Activated CD8-positive, alpha-beta memory T cell treated with anti-CD3 and anti-CD28 coated beads for 1 hour (primary cell): ENCODE measurements at regions not wholly inside any gene's neighbourhood (a gene's known extent, or its start where the extent isn't known, plus 50 kb on each side); places are given as distances from the start of the nearest gene placed in this dataset.

Experiments
- DNase-seq, 2 donors: peaks; one replicate each; pipeline ENCODE4 v3.0.0-alpha.2; 2020; ENCODE audit warnings: low read depth in 1 of 2; ENCODE audit errors: extremely low read depth in 1 of 2

GRCh38 chr11:129590030-129590752, 214.5 kb downstream of the BARX2 start:
- no peak for DNase-seq

DNA sequence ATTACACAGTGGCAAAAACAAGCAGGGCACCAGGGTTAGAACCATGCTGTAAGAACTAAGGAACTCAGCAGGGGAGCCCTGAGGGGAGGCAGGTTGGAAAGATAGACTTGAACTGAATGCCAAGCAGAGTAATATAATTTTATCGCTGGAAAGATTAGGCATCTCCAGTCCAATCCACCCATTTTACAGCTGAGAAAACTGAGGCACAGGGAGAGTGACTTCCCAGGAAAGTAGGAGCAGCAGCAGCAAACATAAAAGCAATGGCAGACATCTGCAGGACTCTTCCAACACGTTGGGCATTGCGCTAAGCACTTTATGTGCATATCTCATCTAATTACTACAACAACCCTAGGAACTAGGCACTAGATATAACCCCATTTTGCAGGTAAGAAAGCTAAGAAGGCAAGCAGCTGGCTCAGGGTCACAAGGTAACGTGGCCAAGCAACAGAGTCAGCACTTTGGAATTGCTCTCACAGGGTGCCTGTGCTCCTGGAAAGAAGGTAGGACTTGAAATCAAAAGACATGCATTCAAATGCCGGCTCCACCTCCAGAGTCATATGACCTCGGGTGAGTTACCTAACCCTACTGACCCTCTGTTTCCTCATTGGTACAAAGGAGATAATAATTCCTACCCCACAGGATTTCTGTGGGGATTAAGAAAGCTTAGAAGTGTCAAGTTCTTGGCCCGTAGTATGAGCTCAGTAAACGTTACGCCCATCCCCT, 215.3 kb downstream of the BARX2 start:
- DNase-seq: no peak

DNA sequence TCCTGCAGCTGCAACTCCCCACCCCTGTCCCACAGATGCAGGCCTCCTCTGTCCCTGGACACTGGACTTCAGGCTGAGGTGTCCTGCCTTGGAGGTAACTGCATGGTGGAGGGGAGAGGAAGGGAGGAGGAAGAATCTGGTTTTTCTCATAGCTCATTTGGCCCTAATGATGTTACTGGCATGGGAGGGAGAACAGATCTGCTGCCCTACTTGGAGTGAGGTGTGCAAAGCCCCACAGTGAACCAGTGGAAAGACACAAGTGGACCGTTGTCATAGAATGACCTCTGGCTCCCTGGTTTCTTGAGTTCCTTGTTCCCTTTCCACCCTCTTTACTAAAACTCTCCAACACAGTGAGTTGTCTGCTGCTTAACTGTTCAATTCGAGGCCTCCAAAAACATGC, 215.9 kb downstream of the BARX2 start:
- no peak for DNase-seq

DNA sequence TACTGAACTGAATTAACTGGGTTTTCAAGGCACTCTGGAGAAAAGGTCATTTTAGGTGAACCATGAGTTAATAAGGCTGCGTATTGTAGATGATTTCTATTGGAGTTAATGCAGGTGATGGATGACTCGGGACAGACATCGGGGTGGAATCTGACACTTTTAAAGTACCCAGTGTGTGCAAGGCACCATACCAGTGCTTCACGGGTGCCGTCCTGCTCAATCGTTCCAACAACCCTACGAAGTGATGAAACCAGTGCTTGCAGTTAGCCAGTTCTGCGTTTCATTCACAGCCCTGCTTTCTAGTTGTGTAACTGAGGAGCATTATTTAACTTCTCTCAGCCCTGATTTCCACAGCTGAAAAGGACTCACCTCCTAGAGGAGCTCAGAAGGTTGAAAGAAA, 216.5 kb downstream of the BARX2 start:
- DNase-seq: no peak

GRCh38 chr11:129593098-129593497, 217.4 kb downstream of the BARX2 start:
- DNase-seq: no peak

- no peak for DNase-seq
Measured at GRCh38 chr11:129595038-129595962, 219.7 kb downstream of the BARX2 start.

GRCh38 chr11:129596351-129596750, 219.3 kb upstream of the TMEM45B start:
- no peak for DNase-seq

GRCh38 chr11:129598378-129598777, 217.3 kb upstream of the TMEM45B start:
- DNase-seq: no peak

DNA sequence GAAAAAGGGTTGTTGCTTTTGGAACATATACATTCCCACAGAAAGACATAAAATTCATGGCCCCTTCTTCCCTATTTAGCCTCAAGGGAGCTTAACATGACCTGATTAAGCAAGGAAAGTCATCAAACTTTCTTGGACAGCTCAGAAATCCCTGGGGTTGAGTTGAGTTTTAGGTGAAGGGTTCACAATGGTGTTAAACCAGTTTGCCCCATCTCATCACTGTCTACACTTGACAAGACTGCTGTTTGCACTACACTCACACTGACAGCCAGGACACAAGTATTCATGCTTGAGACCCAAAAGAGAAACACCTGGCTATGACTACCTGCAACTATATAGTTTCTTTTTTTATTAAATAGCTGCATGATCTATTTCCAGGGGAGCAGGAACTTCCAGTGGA, 209.8 kb upstream of the TMEM45B start:
- no peak for DNase-seq

- no peak for DNase-seq
Measured at GRCh38 chr11:129608711-129609110, 206.9 kb upstream of the TMEM45B start.

- DNase-seq: no peak
Measured at GRCh38 chr11:129610125-129610524, 205.5 kb upstream of the TMEM45B start.

DNA sequence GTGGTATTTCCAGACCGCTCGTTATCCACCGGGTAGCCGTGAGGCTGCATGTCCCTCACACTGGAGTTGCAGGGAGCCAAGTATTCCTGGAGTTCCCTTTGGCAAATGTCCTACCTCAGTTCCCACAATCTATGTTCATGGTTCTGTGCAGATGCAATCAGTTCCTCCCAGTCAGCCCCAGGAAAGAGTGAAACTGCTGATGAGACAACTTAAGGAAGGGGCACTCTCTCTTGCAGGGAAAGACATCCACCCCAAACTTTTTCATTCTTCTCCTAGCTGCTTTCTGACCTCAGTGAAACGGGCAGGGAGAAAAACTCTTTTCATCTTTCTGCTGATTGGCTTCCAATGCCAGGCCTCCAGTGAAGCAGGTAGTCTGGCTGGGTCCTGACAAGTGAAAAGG, 205.1 kb upstream of the TMEM45B start:
- no peak for DNase-seq

DNA sequence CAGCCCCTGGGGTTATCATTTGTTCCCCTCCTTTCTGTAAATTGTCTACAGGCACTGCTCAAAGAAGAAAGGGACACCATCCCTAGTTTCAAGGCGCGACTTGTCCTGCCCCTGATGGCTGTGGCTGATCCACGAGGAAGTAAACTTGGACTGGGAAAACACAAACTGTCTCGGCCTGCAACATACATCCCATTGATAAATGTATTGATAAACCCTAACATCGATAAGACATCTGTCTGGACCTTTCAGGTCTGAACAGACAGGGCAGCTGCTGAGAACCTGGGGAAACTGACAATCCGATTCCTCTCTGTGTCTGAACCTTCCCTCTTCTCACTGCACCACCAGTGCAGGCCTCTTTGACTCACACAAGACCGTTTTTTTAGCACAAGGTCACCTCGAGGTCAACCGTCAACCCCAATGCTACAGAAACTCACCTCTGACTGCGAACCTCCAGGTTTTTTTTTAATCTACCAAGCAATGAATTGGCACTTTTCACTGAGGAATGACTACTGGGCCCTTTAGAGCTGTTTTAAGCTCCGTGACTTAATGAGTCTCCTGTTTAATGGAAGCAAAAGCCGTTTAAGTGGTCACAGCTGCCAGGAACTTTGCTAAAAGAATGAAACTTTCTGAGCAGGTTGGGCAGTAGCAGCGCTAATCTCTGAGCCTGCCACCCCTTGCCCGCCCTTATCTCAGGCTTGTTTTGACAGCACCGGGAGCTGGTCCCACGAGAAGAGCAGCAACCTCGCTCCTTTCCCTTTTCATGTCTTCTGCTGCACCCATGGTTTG, 203.8 kb upstream of the TMEM45B start:
- DNase-seq: no peak

GRCh38 chr11:129612447-129612961, 203.1 kb upstream of the TMEM45B start:
- no peak for DNase-seq

DNA sequence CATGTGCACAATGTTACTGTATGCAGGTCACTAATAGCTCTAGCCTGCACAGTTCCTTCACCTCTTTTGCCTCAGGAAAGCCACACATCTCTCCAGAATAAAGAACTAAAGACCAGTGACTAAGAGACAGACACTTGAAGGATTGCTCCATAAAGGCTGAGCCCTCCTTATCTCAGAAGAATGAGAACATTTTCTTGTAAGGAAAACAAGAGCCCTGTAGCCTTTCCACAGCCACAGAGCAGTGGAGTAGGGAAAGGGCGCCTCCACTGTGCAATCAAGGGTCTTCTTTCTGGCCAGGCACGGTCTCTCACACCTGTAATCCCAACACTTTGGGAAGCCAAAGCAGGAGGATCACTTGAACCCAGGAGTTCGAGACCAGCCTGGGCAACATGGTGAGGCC, 202.6 kb upstream of the TMEM45B start:
- no peak for DNase-seq

DNA sequence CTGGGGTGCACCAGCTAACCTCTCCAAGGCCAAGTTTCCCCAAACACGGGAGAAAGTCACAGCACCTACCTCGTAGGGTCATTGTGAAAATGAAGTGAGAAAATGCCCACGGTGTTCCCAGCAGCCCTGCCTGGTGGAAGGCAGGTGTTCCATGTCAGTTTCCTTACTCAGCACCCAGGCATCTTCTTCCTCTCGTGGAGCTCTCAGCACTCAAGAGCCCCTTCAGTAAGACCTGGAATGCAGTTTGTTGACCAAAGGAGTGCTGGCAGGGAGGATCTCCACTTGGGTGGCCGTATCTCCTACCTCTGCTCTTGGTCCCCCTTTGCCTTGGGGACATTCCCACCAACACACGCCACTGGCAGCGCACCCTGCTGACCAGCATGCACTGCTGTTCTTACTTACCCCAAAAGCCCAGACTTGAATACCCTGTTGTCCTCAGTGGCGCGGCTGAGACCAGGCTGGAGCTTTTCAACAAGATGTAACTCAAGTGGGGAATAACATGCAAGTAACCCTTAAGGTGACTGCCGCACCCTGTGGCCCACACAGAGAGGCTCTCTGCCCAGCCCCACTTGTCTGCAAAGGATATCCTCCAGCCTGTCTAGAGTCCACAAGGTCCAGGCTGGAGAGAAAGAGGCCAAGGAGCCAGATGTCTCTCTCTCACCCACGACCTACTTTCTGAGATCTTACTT, 201.2 kb upstream of the TMEM45B start:
- DNase-seq: no peak

- DNase-seq: no peak
Measured at GRCh38 chr11:129618046-129618569, 197.5 kb upstream of the TMEM45B start.

DNA sequence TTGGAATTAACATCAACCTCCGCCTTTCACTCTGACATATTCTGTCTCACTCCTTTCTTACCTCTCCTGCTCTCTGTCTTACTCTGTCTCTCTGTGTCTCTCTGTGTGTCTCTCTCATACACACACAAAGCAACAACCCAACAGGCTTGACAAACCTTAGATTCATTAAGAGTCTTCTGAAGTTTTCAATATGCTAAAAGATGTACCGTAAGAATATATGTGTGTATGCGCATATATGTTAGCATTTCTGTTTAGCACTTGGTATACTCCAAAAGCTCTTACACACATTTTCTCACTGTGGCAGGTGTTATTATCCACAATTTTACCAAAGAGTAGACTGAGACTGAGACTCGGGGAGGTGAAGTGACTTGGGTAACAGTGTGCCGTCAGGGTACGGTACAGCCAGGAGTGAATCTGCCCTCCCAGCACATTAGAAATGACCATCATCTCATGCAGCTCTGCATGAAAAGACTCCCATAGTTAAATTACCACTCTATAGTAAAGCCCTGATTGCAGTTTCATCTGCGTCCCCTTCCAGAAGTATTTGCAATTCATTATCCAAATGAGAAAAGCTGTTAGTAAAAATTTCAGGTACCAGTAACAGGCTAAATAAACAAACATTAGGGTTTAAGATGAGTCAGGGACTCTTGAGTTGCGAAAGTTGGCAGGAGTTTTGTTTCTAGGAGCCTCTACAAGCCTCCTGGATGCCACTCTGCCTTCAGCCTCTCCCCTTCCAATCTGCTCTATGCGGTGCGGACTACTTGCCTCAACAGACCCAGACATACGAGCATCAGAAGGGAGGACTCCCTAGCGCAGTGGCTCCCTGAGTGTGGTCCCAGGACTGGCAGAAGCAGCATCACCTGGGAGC, 195.2 kb upstream of the TMEM45B start:
- DNase-seq: no peak

GRCh38 chr11:129625930-129626329, 189.7 kb upstream of the TMEM45B start:
- no peak for DNase-seq
